Gastroesophageal sphincter (tissue), 4 donors: ENCODE measurements at regions not wholly inside any gene's neighbourhood (a gene's known extent, or its start where the extent isn't known, plus 50 kb on each side); places are given as distances from the start of the nearest gene placed in this dataset.

Experiments
- ATAC-seq: fragments of 150-250 bp; one replicate; pipeline ENCODE4 v1.9.1; 2016; ENCODE audit warnings: mild to moderate bottlenecking, moderate library complexity
- H3K27ac ChIP-seq, 4 donors: fragments of 200-600 bp; sonication (generic) in 3 of 4; 1 replicate in 3 of 4; 2 replicates in 1 of 4; pipeline ENCODE4 v1.5.1; 2016 to 2019
- H3K27me3 ChIP-seq: fragments of 200-600 bp; sonication (generic); one replicate; pipeline ENCODE4 v1.5.1; 2019
- H3K36me3 ChIP-seq, 2 donors: fragments of 200-600 bp; sonication (generic); one replicate each; pipeline ENCODE4 v1.5.1; 2019; ENCODE audit warnings: control low read depth in 1 of 2
- H3K4me1 ChIP-seq, 3 donors: fragments of 200-600 bp; sonication (generic); 1 replicate in 2 of 3; 2 replicates in 1 of 3; pipeline ENCODE4 v1.5.1; 2016 to 2019; ENCODE audit warnings: control low read depth in 2 of 3
- H3K4me3 ChIP-seq, 2 donors: fragments of 200-600 bp; sonication (generic); one replicate each; pipeline ENCODE4 v1.5.1; 2019; ENCODE audit warnings: mild to moderate bottlenecking in 1 of 2, moderate library complexity in 1 of 2
- H3K9me3 ChIP-seq, 3 donors: fragments of 200-600 bp; sonication (generic); one replicate each; pipeline ENCODE4 v1.5.1; 2017 to 2019; ENCODE audit warnings: control low read depth in 2 of 3
- CTCF ChIP-seq, 4 experiments: fragments of 200-600 bp in 2 of 4; fragments of 450-650 bp in 2 of 4; sonication (generic) in 1 of 4; IDR thresholded peaks; one replicate each; pipeline ENCODE4 v1.5.1; 2017 to 2019; ENCODE audit warnings: antibody characterized with exemption in 4 of 4, mild to moderate bottlenecking in 2 of 4, moderate library complexity in 2 of 4
- EP300 ChIP-seq: sonication (generic); formaldehyde crosslinking; IDR thresholded peaks from one replicate; pipeline ENCODE4 v1.6.1; 2017; ENCODE audit warnings: antibody characterized with exemption, mild to moderate bottlenecking
- POLR2A ChIP-seq, 2 donors: fragments of 450-650 bp; IDR thresholded peaks; one replicate each; pipeline ENCODE4 v1.6.1; 2017; ENCODE audit warnings: antibody characterized with exemption in 2 of 2, mild to moderate bottlenecking in 2 of 2, moderate library complexity in 1 of 2
- POLR2AphosphoS5 ChIP-seq: sonication (generic); formaldehyde crosslinking; IDR thresholded peaks from one replicate; pipeline ENCODE4 v1.6.1; 2017; ENCODE audit warnings: antibody characterized with exemption
- WGBS, 2 donors: methylation state at CpG; one replicate each; pipeline ENCODE4 v1.1.5; 2018; ENCODE audit warnings: low coverage in 1 of 2; 5-methylcytosine and 5-hydroxymethylcytosine counted together

- 89 to 100% methylated on average over 2 to 7 of the region's 8 CpGs for WGBS, 2 donors
- no peaks in the 10 kb centered on the region for H3K4me1 ChIP-seq
- H3K36me3 ChIP-seq: no peaks in the 10 kb centered on the region
- H3K4me3 ChIP-seq: no peak overlapping the region
- TF ChIP-seq POLR2AphosphoS5: no peak
- TF ChIP-seq CTCF (IDR thresholded peaks at IDR 0.05): no peak
- TF ChIP-seq EP300: no peak
- TF ChIP-seq POLR2A (IDR thresholded peaks at IDR 0.05): no peak
- no peak overlapping the region for H3K27ac ChIP-seq
- H3K27me3 ChIP-seq: no peaks in the 10 kb centered on the region
- no peaks in the 10 kb centered on the region for H3K9me3 ChIP-seq
- no peak for ATAC-seq
Measured at GRCh38 chr20:53844259-53844658, 226.1 kb downstream of the BCAS1 start.

GRCh38 chr20:53843645-53844044 is 226.7 kb downstream of the BCAS1 start:
- no peak for TF ChIP-seq POLR2A (IDR thresholded peaks at IDR 0.05)
- TF ChIP-seq EP300: no peak
- TF ChIP-seq POLR2AphosphoS5: no peak
- TF ChIP-seq CTCF (IDR thresholded peaks at IDR 0.05): no peak
- H3K4me3 ChIP-seq: no peak overlapping the region
- WGBS, 2 donors: 91 to 97% methylated on average over 2 of the region's 2 CpGs
- H3K9me3 ChIP-seq: no peaks in the 10 kb centered on the region
- H3K36me3 ChIP-seq: no peaks in the 10 kb centered on the region
- no peaks in the 10 kb centered on the region for H3K4me1 ChIP-seq
- no peaks in the 10 kb centered on the region for H3K27me3 ChIP-seq
- no peak overlapping the region for H3K27ac ChIP-seq
- no peak for ATAC-seq

GRCh38 chr20:53842301-53843099 is 227.9 kb downstream of the BCAS1 start:
- Histone ChIP-seq H3K4me1 (no peaks in the 10 kb centered on the region), H3K36me3 (no peaks in the 10 kb centered on the region), H3K27ac (no peak overlapping the region), H3K27me3 (no peaks in the 10 kb centered on the region), H3K4me3 (no peak overlapping the region), H3K9me3 (no peaks in the 10 kb centered on the region)
- TF ChIP-seq CTCF (IDR thresholded peaks at IDR 0.05): no peak
- TF ChIP-seq POLR2AphosphoS5: no peak
- TF ChIP-seq EP300: no peak
- no peak for TF ChIP-seq POLR2A (IDR thresholded peaks at IDR 0.05)
- 89% methylated on average over 1 of the region's 1 CpG; no CpG with 5 or more reads in 1 of the 2 donors for whole genome bisulfite sequencing, 2 donors
- ATAC-seq: no peak

GRCh38 chr20:53841741-53842140 is 228.7 kb downstream of the BCAS1 start:
- H3K4me3 ChIP-seq: no peak overlapping the region
- no peaks in the 10 kb centered on the region for H3K36me3 ChIP-seq
- no peak overlapping the region for H3K27ac ChIP-seq
- WGBS, 2 donors: 96 to 100% methylated on average over 2 to 3 of the region's 3 CpGs
- no peaks in the 10 kb centered on the region for H3K27me3 ChIP-seq
- no peaks in the 10 kb centered on the region for H3K4me1 ChIP-seq
- no peak for ATAC-seq
- no peak for TF ChIP-seq POLR2A (IDR thresholded peaks at IDR 0.05)
- no peaks in the 10 kb centered on the region for H3K9me3 ChIP-seq

- no peaks in the 10 kb centered on the region for H3K36me3 ChIP-seq
- no peaks in the 10 kb centered on the region for H3K4me1 ChIP-seq
- no peak for TF ChIP-seq POLR2A (IDR thresholded peaks at IDR 0.05)
- no peak for TF ChIP-seq EP300
- TF ChIP-seq POLR2AphosphoS5: no peak
- no peak for TF ChIP-seq CTCF (IDR thresholded peaks at IDR 0.05)
- H3K4me3 ChIP-seq: no peak overlapping the region
- H3K27me3 ChIP-seq: no peaks in the 10 kb centered on the region
- H3K27ac ChIP-seq: no peak overlapping the region
- H3K9me3 ChIP-seq: no peaks in the 10 kb centered on the region
- no peak for ATAC-seq
Measured at GRCh38 chr20:53840532-53840931, 229.9 kb downstream of the BCAS1 start.
